ENCODE measurements at regions not wholly inside any gene's neighbourhood (a gene's known extent, or its start where the extent isn't known, plus 50 kb on each side); places are given as distances from the start of the nearest gene placed in this dataset.

- no peak for DNase-seq
These were observed 78.1 kb upstream of the SLC38A11 start for GRCh38 chr2:165033402-165033801.

- DNase-seq: no peak
These were observed 77.2 kb upstream of the SLC38A11 start for GRCh38 chr2:165032559-165032958.

- no peak for DNase-seq
These were observed 68.9 kb upstream of the SLC38A11 start for GRCh38 chr2:165024199-165024598.

GRCh38 chr2:165022781-165023180 lies 67.5 kb upstream of the SLC38A11 start:
- DNase-seq: no peak

GRCh38 chr2:165017966-165018596 lies 62.8 kb upstream of the SLC38A11 start:
- DNase-seq: no peak

- DNase-seq: peak; percentile 20 to 65 (median 31)
These were observed 61.6 kb upstream of the SLC38A11 start for GRCh38 chr2:165016772-165017411.

GRCh38 chr2:165015052-165015642 lies 59.8 kb upstream of the SLC38A11 start:
- DNase-seq: peak in 2 of 3 donors; percentile 62 to 76

GRCh38 chr2:165013944-165014619 lies 58.8 kb upstream of the SLC38A11 start:
- DNase-seq: no peak

- no peak for DNase-seq
These were observed 55.9 kb upstream of the SLC38A11 start for GRCh38 chr2:165011199-165011598.

- no peak for DNase-seq
These were observed 55.2 kb upstream of the SLC38A11 start for GRCh38 chr2:165010556-165010955.

- DNase-seq: no peak
These were observed 54.1 kb upstream of the SLC38A11 start for GRCh38 chr2:165009466-165009865.

GRCh38 chr2:165008730-165009315 lies 53.5 kb upstream of the SLC38A11 start:
- DNase-seq: no peak

- no peak for DNase-seq
These were observed 51.9 kb upstream of the SLC38A11 start for GRCh38 chr2:165007161-165007744.

Data from muscle of back (tissue), 3 donors.